Esophagus squamous epithelium (tissue), 4 donors: ENCODE measurements at regions not wholly inside any gene's neighbourhood (a gene's known extent, or its start where the extent isn't known, plus 50 kb on each side); places are given as distances from the start of the nearest gene placed in this dataset.

Experiments
- CTCF ChIP-seq, 6 experiments: fragments of 450-650 bp in 4 of 6; fragments of 200-600 bp in 2 of 6; sonication (generic) in 2 of 6; IDR thresholded peaks; one replicate each; pipeline ENCODE4 v1.5.1; 2016 to 2019; ENCODE audit warnings: antibody characterized with exemption in 6 of 6, mild to moderate bottlenecking in 4 of 6, moderate library complexity in 4 of 6
- POLR2A ChIP-seq, 4 donors: fragments of 450-650 bp; IDR thresholded peaks; one replicate each; pipeline ENCODE4 v1.6.1; 2017; ENCODE audit warnings: antibody characterized with exemption in 4 of 4, mild to moderate bottlenecking in 4 of 4, moderate library complexity in 3 of 4

GRCh38 chr4:66501997-66502396 lies 831.7 kb upstream of the EPHA5 start:
- TF ChIP-seq CTCF (IDR thresholded peaks at IDR 0.05) (no peak), POLR2A (IDR thresholded peaks at IDR 0.05) (no peak)
